HEK293 (cell line): ENCODE measurements at regions not wholly inside any gene's neighbourhood (a gene's known extent, or its start where the extent isn't known, plus 50 kb on each side); places are given as distances from the start of the nearest gene placed in this dataset.

Source experiments
- KLF9 ChIP-seq: fragments of 450-650 bp; formaldehyde crosslinking; IDR thresholded peaks from 2 replicates; pipeline ENCODE4 v1.5.1; 2016; ENCODE audit warnings: missing biosample characterization, missing genetic modification characterization, low read depth
- YY1 ChIP-seq: fragments of 450-650 bp; formaldehyde crosslinking; IDR thresholded peaks from 2 replicates; pipeline ENCODE4 v1.5.1; 2018; ENCODE audit warnings: missing biosample characterization, missing genetic modification characterization
- ZFP3 ChIP-seq: fragments of 450-650 bp; formaldehyde crosslinking; IDR thresholded peaks from 2 replicates; pipeline ENCODE4 v1.5.1; 2016; ENCODE audit warnings: low read depth, missing biosample characterization, missing genetic modification characterization
- ZNF138 ChIP-seq: fragments of 450-650 bp; formaldehyde crosslinking; IDR thresholded peaks from 2 replicates; pipeline ENCODE4 v1.5.1; 2016; ENCODE audit warnings: missing biosample characterization, missing genetic modification characterization, borderline replicate concordance
- ZNF830 ChIP-seq: fragments of 450-650 bp; IDR thresholded peaks from 2 replicates; pipeline ENCODE4 v1.5.0; 2018; ENCODE audit warnings: missing biosample characterization, missing genetic modification characterization, low read depth, mild to moderate bottlenecking, moderate library complexity

GRCh38 chr4:20095805-20096541 lies 155.7 kb upstream of the SLIT2 start:
- TF ChIP-seq ZFP3 (tag by site-specific recombination) (no peak), KLF9 (tag by site-specific recombination) (no peak), ZNF138 (tag by site-specific recombination) (no peak), YY1 (tag by site-specific recombination) (no peak), ZNF830 (tag by site-specific recombination) (no peak)
